Sciatic nerve (tissue), 2 donors: ENCODE measurements at regions not wholly inside any gene's neighbourhood (a gene's known extent, or its start where the extent isn't known, plus 50 kb on each side); places are given as distances from the start of the nearest gene placed in this dataset.
"Not testable (repeated sequence)": the region's sequence is repeated elsewhere in the genome, so short reads cannot be mapped to it uniquely, and the experiment has no call there.

Experiments used
- ATAC-seq: fragments of 200-7000 bp; cut with Tn5 transposase; one replicate; pipeline ENCODE4 v1.9.1; 2020; ENCODE audit warnings: mild to moderate bottlenecking, moderate library complexity
- DNase-seq: peaks from one replicate; pipeline ENCODE4 v3.0.0-alpha.2; 2020; ENCODE audit warnings: low spot score
- intact Hi-C: fragments of 100-400 bp; cut with DNase I; formaldehyde crosslinking; loops from one replicate; pipeline ENCODE4 v1.14.2; 2022
- donor health status: DM: no; HTN: no; CAD: no.
- donor health status: DM: no; HTN: no; CAD: no.

DNA sequence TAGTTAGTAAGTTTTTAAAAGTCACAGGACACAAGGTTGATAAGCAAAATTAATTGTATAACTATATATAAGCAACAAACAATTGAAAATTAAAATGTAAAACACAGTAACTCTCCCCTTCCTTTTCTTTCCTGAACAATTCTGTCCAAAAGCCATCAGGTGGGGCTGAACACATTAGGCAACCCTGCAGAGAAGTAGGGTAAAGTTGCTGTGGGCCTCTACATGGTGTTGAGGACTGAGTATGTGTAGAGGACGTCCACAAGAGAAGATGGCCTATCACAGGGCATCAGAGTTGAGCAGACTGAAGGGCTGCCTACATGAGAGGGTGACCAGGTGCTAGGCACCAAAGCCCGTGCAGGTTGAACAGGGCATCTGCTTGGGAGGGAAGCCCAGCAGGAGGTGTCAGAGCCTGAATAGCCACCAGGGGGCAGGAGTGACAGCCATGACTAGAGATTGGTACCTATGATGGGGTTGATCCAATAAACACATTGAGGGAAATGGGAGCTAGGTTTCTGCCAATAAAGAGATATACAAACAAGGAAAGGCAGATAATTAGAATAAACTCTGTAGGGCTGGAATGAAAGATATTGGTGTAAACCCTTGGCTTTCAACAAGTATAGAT, 415.1 kb downstream of the NPIPA8 start:
- intact Hi-C loops: no loop called here
- ATAC-seq (no peak), DNase-seq (no peak)

DNA sequence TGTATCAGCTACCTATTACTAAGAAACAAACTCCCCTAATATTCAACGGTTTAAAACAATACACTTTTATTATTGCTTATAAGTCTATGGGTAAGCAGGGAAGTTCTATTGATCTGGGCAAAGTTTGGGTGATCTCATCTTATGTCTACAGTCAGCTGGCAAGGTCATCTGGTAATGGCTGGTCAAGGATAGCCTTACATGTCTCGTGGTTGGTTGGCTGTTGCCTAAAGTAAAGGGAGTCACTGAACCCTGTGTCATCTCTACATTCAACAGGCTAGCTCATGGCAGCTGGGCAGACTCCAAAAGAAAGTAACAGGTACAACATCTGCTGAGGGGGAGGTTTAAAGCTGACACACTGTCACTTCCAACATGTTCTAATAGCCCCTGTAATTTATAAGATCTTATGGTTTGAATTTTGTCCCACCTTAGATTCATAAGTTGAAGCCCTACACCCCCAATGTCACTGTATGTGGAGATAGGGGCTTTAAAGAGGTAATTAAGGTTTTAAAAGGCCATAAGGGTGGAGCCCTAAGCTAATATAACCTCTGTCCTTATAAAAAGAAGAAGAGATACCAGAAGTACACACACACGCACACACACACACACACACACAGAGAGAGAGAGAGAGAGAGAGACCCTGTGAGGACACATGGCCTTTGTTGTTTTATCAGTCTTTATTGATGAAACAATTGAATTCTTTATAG, 419.1 kb downstream of the NPIPA8 start:
- ATAC-seq: no peak
- no peak for DNase-seq
- intact Hi-C loops: no loop called here

GRCh38 chr16:17915791-17916190, 420.7 kb downstream of the NPIPA8 start:
- ATAC-seq (no peak), DNase-seq (no peak)
- intact Hi-C loops: no loop called here

- DNase-seq (no peak), ATAC-seq (no peak)
- intact Hi-C loops: no loop called here
Measured at GRCh38 chr16:17914168-17914567, 422.4 kb downstream of the NPIPA8 start.

GRCh38 chr16:17911578-17911977, 425.0 kb downstream of the NPIPA8 start:
- intact Hi-C loops, ATAC-seq: not testable (repeated sequence)

DNA sequence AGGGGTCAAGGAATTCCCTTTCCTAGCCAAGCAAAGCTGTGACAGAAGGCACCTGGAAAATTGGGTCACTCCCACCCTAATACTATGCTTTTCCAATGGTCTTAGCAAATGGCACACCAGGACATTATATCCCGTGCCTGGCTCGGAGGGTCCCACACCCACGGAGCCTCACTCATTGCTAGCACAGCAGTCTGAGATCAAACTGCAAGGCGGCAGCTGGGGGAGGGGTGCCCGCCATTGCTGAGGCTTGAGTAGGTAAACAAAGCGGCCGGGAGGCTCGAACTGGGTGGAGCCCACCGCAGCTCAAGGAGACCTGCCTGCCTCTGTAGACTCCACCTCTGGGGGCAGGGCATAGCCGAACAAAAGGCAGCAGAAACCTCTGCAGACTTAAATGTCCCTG, 429.9 kb downstream of the NPIPA8 start:
- intact Hi-C loops, DNase-seq: not testable (repeated sequence)

More at GRCh38 chr16:17911578-17911977, 425.0 kb downstream of the NPIPA8 start:
- not testable (repeated sequence) for DNase-seq

GRCh38 chr16:17901309-17901708, 430.5 kb upstream of the XYLT1 start:
- ATAC-seq: no peak
- no peak for DNase-seq
- intact Hi-C loops: no loop called here

More for the DNA sequence above, 429.9 kb downstream of the NPIPA8 start:
- not testable (repeated sequence) for ATAC-seq

DNA sequence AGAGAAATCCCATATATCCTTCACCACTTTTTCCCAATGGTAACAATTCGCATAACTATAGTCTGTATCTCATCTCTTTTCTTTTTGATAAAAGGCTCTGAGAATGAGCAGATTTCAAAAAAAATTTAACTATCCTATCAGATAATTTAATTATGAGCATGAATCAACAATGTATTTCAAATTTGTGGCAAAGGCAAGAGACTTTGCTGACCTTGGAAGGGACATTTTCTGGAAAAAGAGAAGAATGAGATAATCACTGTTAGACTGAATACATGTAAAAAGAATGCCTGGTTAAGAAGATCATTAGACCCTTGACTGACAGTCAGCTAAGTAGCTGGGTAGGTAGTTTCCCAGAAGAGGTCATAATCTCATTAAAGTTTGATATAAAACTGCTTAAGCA, 428.4 kb upstream of the XYLT1 start:
- DNase-seq: no peak
- intact Hi-C loops: no loop called here
- no peak for ATAC-seq

DNA sequence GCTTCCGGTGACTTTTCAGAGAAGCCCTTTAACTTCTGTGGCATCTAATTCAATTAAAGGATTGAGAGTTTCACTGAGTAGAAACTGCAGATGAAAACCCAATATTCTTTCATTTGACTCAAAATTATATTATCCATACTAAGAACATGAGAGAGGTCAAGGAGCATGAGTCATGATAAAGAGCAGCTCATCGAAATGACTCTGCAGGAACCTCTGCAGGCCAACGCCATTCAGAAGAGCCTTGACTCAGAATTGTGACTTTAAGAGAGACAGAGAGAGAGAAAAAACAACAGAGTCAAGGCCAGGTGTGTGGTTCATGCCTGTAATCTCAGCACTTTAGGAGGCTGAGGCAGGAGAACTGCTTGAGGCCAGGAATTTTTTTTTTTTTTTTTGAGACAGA, 417.2 kb upstream of the XYLT1 start:
- DNase-seq (no peak), ATAC-seq (no peak)
- intact Hi-C loops: no loop called here

GRCh38 chr16:17885659-17886207, 415.0 kb upstream of the XYLT1 start:
- no peak for DNase-seq
- intact Hi-C loops: no loop called here
- ATAC-seq: no peak

- intact Hi-C loops: no loop called here
- ATAC-seq: no peak
- DNase-seq: no peak
Measured at GRCh38 chr16:17877821-17878360, 407.1 kb upstream of the XYLT1 start.

DNA sequence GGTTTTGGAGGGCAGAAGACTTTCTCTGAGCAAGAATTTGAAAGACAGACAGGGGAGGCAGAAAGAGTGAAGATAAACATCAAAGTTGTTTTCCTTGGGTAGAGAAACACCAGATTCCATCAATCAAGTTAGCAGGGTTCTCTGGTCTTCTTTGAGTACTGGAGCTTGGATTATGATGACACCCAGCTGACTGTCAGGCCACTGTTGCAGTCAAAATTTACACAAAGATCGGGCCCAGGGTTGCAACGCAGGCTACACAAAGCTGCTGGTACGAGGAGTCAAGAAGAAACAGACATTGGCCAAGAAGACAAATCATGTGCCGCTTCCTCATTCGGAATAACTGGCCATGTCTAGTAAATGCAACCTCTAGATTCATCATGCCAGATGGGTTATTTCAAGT, 396.2 kb upstream of the XYLT1 start:
- DNase-seq: no peak
- ATAC-seq: no peak
- intact Hi-C loops: no loop called here

DNA sequence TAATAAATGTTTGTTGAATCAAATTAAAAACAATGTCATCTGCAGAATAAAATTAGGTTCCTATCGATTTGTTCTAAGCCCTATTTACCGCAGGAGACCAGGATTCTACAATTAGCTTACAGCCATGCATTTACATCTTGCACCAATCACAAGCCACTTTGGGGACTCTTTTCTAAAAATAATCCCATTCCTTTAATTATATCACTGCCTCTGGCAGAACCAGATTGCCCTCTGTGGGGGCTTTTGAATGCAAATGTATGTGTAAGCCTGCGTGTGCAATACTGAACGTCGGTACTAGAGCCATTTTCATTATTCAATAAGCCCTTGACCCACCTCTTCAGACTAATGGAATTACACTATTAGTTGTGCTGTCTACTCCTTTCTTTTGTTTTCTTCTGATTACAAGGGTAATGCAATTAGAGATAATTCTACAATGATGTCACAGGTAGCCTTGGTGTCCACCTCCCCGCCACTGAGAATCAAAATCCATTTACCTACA, 391.3 kb upstream of the XYLT1 start:
- intact Hi-C loops: no loop called here
- ATAC-seq: no peak
- DNase-seq: no peak

GRCh38 chr16:17858061-17858460, 387.3 kb upstream of the XYLT1 start:
- ATAC-seq (no peak), DNase-seq (no peak)
- intact Hi-C loops: no loop called here

- intact Hi-C loops: no loop called here
- ATAC-seq: no peak
- no peak for DNase-seq
Measured at GRCh38 chr16:17853958-17854357, 383.2 kb upstream of the XYLT1 start.

- ATAC-seq (no peak), DNase-seq (no peak)
- intact Hi-C loops: no loop called here
Measured at GRCh38 chr16:17852977-17853702, 382.4 kb upstream of the XYLT1 start.

- intact Hi-C loops: no loop called here
- no peak for DNase-seq
- ATAC-seq: no peak
Measured at GRCh38 chr16:17850581-17851250, 380.0 kb upstream of the XYLT1 start.

- intact Hi-C loops: no loop called here
- DNase-seq: no peak
- no peak for ATAC-seq
Measured at GRCh38 chr16:17847234-17847795, 376.6 kb upstream of the XYLT1 start.

DNA sequence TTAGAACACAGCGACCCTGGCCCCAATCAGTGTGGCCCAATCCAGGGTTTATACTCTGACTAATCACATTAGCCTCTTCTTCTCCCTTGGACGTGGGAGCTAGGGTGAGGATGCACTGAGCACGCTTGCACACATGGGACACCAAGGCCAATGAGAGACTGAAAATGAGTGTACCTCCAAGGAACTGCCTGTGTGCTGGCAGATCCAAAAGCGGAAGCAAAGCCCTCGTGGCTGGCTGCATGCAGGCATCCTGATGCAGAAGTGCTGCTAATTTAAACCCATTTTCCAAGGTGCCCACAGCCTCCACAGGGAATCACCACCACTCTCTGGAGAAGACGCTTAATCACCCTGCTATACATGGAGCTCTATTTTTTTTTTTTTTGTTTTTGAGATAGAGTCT, 375.3 kb upstream of the XYLT1 start:
- no peak for ATAC-seq
- no peak for DNase-seq
- intact Hi-C loops: no loop called here
